Dendritic cell treated with granulocyte-macrophage colony-stimulating factor and Interleukin-4, amounts not matched to agents 40 ng/mL and 50 ng/mL, for 4 days (primary cell): ENCODE measurements at regions not wholly inside any gene's neighbourhood (a gene's known extent, or its start where the extent isn't known, plus 50 kb on each side); places are given as distances from the start of the nearest gene placed in this dataset.

ENCODE experiments used
- H3K27ac Mint-ChIP-seq: one replicate; pipeline ENCODE4 v1.8.0; 2022; ENCODE audit warnings: mild to moderate bottlenecking, mixed read lengths
- H3K27me3 Mint-ChIP-seq: one replicate; pipeline ENCODE4 v1.8.0; 2022; ENCODE audit warnings: mild to moderate bottlenecking, mixed read lengths
- H3K36me3 Mint-ChIP-seq: one replicate; pipeline ENCODE4 v1.8.0; 2022; ENCODE audit warnings: low read depth, mixed read lengths
- H3K4me1 Mint-ChIP-seq: one replicate; pipeline ENCODE4 v1.8.0; 2022; ENCODE audit warnings: low read depth, mixed read lengths
- H3K4me3 Mint-ChIP-seq: one replicate; pipeline ENCODE4 v1.8.0; 2022; ENCODE audit warnings: mild to moderate bottlenecking, moderate library complexity, mixed read lengths
- H3K9me3 Mint-ChIP-seq: one replicate; pipeline ENCODE4 v1.8.0; 2022; ENCODE audit warnings: mixed read lengths
- intact Hi-C: fragments of 100-400 bp; cut with micrococcal nuclease; formaldehyde crosslinking; loops from one replicate; pipeline ENCODE4 v1.15.0; 2022

DNA sequence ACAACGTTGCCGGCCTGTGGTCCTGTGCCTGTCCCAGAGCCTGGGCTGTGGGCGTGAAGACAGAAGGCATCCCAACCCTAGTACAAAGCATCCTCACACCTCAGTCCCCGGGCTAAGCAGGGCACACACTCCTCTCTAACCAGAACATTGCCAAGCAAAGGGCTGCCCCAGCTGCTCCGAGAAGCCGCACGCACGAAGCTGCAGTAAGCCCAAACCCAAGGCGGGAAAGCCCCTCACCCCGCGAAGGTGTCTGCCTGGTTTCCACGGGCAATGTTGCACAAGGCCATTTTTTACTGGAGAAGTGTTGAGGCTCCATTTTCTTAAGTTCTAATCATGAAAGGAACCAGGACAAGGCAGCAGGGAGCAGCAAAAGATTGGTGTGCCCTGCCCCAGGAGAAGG, 519.0 kb downstream of the NPHP4 start:
- H3K9me3 Mint-ChIP-seq: no peaks in the 10 kb centered on the region
- no peak overlapping the region for H3K4me3 Mint-ChIP-seq
- no peak overlapping the region for H3K27ac Mint-ChIP-seq
- H3K27me3 Mint-ChIP-seq: peaks cover 2% of the 10 kb centered on the region
- no peaks in the 10 kb centered on the region for H3K4me1 Mint-ChIP-seq
- H3K36me3 Mint-ChIP-seq: no peaks in the 10 kb centered on the region
- intact Hi-C loops: no loop called here

DNA sequence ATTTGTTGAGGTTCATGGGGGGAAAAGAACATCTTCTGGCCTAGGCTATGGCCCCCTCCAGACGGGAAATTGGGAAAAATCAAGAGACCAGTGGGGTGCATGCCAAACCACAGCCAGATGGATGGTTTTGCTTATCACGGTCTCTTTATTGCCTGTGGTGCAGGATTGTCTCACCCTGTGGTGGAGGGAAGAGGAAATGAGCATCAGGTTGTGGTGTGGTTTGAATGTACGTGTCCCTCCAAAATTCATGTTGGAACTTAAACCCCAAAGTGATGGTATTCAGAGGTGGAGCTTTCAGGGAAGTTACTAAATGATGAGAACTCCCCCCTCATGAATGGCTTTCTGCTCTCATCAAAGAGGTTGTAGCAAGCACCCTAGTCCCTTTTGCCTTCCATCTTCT, 525.7 kb downstream of the NPHP4 start:
- no peaks in the 10 kb centered on the region for H3K36me3 Mint-ChIP-seq
- peaks cover 3% of the 10 kb centered on the region for H3K27me3 Mint-ChIP-seq
- H3K4me3 Mint-ChIP-seq: no peak overlapping the region
- no peak overlapping the region for H3K27ac Mint-ChIP-seq
- no peaks in the 10 kb centered on the region for H3K9me3 Mint-ChIP-seq
- intact Hi-C loops: no loop called here
- no peaks in the 10 kb centered on the region for H3K4me1 Mint-ChIP-seq

DNA sequence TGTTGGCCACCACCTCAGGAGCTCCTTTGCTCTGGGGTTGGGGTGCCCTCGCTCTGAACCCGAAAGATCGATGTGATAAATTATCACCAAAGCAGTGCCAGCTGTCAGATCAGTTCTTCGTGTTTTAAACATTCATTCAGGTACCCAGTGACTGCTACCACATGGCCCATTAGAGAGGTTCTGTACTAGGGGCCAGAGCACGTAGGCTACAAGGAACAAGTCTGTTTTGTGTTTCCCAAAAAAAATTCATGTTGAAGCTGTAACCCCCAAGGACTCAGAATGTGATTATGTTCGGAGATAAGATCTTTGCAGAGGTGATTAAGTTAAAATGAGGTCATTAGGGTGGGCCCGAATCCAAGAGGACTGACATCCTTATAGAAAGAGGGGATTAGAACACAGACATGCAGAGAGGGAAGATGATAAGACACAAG, 526.9 kb downstream of the NPHP4 start:
- Mint-ChIP-seq H3K27me3 (peaks cover 3% of the 10 kb centered on the region), H3K4me1 (no peaks in the 10 kb centered on the region), H3K9me3 (no peaks in the 10 kb centered on the region), H3K27ac (no peak overlapping the region), H3K36me3 (no peaks in the 10 kb centered on the region), H3K4me3 (no peak overlapping the region)
- intact Hi-C loops: no loop called here

DNA sequence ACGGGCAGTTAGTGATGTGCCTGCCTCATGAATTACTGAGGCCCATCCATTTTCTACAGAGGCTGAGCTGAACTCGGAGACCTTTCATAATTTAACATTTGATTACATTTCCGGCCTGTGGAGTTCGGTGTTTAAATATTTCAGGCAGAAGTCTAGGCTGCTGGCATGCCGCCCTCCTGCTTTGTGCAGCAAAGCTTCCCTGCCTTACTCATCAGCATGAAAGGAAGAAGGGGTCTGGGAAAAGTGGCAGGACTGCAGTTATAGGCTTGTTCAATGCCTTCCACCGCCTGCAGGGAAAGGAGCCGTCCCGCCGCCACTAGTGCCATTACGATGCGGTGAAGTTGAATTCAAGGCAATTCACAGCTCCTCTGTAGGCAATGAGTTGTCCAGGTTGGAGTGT, 527.9 kb downstream of the NPHP4 start:
- H3K27me3 Mint-ChIP-seq: peaks cover 3% of the 10 kb centered on the region
- H3K27ac Mint-ChIP-seq: no peak overlapping the region
- no peaks in the 10 kb centered on the region for H3K4me1 Mint-ChIP-seq
- H3K4me3 Mint-ChIP-seq: no peak overlapping the region
- intact Hi-C loops: no loop called here
- H3K9me3 Mint-ChIP-seq: no peaks in the 10 kb centered on the region
- H3K36me3 Mint-ChIP-seq: no peaks in the 10 kb centered on the region

DNA sequence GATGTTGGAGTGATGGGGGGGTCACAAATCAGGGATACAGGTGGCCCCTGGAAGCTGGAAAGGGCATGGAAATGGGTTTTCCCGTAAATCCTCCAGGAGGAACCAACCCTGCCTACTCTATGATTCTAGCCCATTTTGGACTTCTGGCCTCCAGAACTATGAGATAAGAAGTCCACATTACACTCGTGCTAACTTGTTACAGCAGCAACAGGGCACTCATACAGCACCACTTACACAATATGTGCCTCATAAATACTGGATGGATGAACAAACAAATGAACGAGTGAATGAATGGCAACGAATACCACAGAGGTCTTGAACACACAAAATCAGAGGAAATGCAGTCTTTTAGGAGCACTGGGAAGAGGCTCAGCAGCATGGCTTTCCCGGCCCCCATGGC, 531.3 kb downstream of the NPHP4 start:
- Mint-ChIP-seq H3K4me3 (no peak overlapping the region), H3K9me3 (no peaks in the 10 kb centered on the region), H3K27me3 (peaks cover 4% of the 10 kb centered on the region), H3K36me3 (no peaks in the 10 kb centered on the region), H3K27ac (no peak overlapping the region), H3K4me1 (no peaks in the 10 kb centered on the region)
- intact Hi-C loops: no loop called here

DNA sequence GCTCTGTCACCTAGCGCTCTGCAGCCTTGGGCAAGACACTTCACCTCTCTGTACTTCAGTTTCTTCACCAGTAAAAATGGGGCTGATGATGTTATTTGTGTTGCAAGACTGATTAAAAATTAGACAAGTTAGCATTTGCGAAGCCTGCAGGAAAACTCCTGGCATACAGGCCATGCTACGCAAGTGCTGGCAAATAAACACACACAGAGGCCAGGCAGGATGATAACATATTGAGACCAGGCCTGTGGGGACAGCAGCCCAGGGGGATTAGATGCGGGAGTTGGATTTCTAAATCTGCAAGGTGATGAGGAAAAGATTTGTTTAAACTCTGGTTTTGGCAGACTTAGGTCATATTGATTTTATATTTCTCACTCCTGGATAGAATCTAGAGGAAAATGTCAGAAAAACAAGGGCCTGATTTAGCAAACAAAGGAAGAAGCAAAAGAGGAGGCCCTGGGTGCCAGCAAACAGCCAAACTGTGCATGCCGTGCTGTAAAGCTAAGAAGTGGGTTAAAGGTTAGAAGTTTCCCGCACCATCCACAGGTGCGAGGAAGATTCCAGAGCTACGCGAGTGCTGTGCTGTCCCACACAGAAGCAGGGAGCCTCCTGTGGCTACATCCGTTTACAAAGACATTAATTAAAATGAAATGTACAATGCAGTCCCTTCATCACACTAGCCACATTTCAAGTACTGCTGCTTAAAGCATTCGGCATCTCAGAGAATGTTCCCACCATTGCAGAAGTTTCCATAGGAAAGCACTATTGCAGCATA, 532.2 kb downstream of the NPHP4 start:
- H3K4me3 Mint-ChIP-seq: no peak overlapping the region
- H3K4me1 Mint-ChIP-seq: no peaks in the 10 kb centered on the region
- H3K36me3 Mint-ChIP-seq: no peaks in the 10 kb centered on the region
- H3K27ac Mint-ChIP-seq: no peak overlapping the region
- intact Hi-C loops: no loop called here
- peaks cover 3% of the 10 kb centered on the region for H3K27me3 Mint-ChIP-seq
- no peaks in the 10 kb centered on the region for H3K9me3 Mint-ChIP-seq

DNA sequence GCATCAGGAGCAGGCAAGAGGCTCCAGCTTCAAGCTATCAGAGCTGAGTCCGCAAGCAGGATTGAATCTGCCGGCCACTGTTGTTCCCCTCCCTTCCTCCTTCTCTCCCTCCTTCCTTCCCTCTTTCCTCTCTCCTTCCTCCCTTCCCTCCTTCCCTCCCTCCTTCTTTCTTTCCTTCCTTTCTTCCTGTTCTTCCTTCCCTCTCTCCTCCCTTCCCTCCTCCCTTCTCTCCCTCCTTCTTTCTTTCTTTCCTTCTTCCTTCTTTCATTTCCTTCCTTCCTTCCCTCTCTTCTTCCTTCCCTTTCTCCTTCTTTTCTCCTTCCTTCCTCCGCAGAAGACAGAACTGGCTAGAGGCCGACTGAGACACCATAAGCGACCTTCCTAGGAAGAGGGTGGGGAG, 534.0 kb downstream of the NPHP4 start:
- H3K4me3 Mint-ChIP-seq: no peak overlapping the region
- no peaks in the 10 kb centered on the region for H3K9me3 Mint-ChIP-seq
- no peaks in the 10 kb centered on the region for H3K4me1 Mint-ChIP-seq
- no peaks in the 10 kb centered on the region for H3K36me3 Mint-ChIP-seq
- H3K27ac Mint-ChIP-seq: no peak overlapping the region
- intact Hi-C loops: no loop called here
- H3K27me3 Mint-ChIP-seq: peaks cover 3% of the 10 kb centered on the region

DNA sequence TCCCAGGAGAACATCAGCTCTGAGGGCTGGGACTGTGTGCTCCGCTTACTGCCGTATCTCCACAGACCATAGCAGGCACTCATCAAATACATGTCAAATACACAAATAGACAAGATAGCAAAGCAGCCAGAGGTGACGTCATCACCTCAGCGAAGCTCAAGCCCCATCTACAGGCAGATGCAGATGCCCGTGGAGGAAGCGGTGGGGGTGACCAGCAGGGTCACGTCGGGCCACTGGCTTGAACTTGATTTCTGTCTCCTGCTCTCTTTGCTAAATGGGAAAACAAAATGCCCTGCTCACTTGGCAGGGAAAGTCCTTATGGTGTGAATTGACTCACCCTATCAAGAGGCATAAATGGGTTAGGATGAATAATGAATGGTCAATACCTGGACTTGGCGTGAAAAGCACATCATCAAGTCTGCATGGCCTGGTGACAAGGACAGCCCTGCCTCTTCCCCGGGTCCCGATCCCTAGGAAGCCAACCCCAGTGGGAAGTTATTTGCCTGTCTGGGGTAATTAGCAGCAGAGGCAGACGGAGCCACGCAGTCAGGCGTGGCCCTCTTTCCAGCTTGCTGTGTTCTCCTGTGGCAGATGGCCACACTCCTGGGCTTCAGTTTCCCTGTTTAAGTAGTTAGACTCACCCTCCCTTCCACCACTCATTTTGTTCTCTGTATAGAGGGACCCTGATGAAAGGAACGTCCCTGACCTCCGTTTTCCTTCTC, 536.0 kb downstream of the NPHP4 start:
- intact Hi-C loops: no loop called here
- Mint-ChIP-seq H3K36me3 (no peaks in the 10 kb centered on the region), H3K4me1 (no peaks in the 10 kb centered on the region), H3K4me3 (no peak overlapping the region), H3K9me3 (no peaks in the 10 kb centered on the region), H3K27ac (no peak overlapping the region), H3K27me3 (peaks cover 3% of the 10 kb centered on the region)

DNA sequence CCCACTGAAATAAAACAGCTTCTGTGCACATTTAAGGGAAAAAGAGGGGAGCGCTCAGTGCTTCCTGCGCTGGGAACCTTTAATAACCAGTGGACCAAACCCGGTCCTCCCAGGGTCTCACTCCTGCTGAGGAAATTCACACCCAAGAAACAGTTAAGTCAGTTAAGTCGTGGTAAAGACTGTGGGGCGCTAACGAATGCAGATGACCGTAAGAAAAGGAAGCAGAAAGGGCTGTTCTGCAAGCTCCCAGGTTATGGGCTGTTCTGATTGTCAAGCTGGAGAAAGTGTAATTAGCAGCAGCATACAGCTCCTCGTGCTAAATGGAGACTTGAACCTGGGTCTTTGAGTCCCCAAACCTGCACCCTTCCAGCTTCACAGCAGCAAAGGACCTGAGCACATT, 536.6 kb downstream of the NPHP4 start:
- Mint-ChIP-seq H3K9me3 (no peaks in the 10 kb centered on the region), H3K27ac (no peak overlapping the region), H3K4me1 (no peaks in the 10 kb centered on the region), H3K4me3 (no peak overlapping the region), H3K36me3 (no peaks in the 10 kb centered on the region), H3K27me3 (peaks cover 3% of the 10 kb centered on the region)
- intact Hi-C loops: no loop called here

DNA sequence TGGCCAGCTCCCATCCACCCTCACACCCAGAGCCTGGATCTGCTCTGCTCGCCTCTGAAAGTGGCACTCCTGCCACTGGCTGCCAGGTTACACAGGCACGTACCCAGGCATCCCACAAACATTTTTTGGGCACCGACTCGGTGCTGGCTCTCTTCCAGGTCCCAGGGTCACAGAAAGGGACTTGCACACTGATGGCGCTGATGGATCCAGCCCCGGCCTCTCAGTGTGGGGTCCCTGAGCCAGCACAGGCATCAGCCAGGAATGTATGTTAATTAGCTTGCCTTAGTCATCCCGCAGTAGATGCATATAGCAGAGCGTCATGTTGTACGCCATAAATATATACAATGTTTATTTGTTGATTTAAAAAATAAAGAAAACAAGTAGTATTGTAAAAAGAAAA, 537.2 kb downstream of the NPHP4 start:
- intact Hi-C loops: no loop called here
- peaks cover 3% of the 10 kb centered on the region for H3K27me3 Mint-ChIP-seq
- H3K4me3 Mint-ChIP-seq: no peak overlapping the region
- no peak overlapping the region for H3K27ac Mint-ChIP-seq
- H3K36me3 Mint-ChIP-seq: no peaks in the 10 kb centered on the region
- no peaks in the 10 kb centered on the region for H3K4me1 Mint-ChIP-seq
- H3K9me3 Mint-ChIP-seq: no peaks in the 10 kb centered on the region

DNA sequence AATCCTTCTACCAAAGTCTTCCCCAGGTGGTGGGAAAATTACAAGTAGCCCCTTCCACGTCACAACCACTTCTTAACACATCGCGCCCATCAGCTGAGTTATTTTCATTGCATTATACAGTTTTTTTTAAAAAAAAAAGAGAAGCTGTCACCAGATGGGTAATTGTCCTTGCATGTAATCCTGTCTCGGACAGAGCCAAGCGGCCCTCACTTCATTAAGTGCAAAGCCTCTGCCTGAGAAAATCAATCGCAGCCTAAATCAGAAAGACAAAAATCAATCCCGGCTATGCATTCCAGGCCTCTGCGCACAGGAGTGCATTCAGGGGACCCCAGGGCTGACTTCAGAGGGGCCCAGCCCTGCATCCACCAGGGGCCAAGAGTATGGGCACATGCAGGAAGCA, 538.9 kb downstream of the NPHP4 start:
- H3K36me3 Mint-ChIP-seq: no peaks in the 10 kb centered on the region
- H3K9me3 Mint-ChIP-seq: no peaks in the 10 kb centered on the region
- no peak overlapping the region for H3K4me3 Mint-ChIP-seq
- H3K27ac Mint-ChIP-seq: no peak overlapping the region
- H3K4me1 Mint-ChIP-seq: no peaks in the 10 kb centered on the region
- H3K27me3 Mint-ChIP-seq: peaks cover 1% of the 10 kb centered on the region
- intact Hi-C loops: no loop called here

DNA sequence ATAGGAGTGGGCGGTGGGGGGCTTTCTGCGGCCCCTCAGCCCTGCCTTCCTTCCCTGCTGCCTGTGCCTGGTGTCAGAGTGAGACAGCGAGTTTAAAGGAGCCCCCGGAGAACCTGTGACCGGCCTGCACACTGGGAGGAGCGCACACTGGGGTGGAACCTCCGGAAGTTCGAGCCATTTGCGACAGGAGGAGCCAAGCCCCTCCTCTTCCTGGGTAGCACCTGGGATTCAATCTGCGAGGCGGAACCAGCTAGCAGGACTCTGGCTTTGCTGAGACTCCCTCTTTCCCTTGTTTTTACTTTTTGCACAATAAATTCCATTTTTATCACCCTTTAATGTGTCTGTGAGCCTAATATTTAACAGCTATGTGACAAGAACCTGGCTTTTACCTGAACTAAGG, 540.6 kb downstream of the NPHP4 start:
- Mint-ChIP-seq H3K27ac (no peak overlapping the region), H3K4me1 (no peaks in the 10 kb centered on the region)
- intact Hi-C loops: no loop called here

DNA sequence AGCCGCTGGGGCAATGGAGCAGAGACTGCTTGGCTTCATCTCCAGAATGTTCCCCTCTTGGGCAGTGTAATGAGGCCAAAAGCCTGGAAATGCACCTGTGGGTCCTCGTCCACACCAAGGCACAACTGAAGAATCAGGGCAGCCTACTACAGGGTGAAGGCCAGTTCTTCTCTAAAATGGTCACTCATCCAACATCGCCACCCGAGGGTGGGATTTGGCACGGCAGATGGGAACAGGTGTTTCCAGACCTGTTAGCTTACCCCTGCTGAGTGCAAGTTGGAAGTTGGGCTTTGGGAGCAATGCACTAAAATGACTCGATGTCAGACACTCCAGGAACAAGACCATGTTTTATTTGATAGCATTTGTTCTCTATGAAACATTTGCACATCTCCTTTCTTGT, 543.7 kb downstream of the NPHP4 start:
- Mint-ChIP-seq H3K9me3 (no peaks in the 10 kb centered on the region), H3K4me3 (no peak overlapping the region), H3K27ac (no peak overlapping the region), H3K27me3 (peaks cover 1% of the 10 kb centered on the region), H3K36me3 (no peaks in the 10 kb centered on the region), H3K4me1 (no peaks in the 10 kb centered on the region)
- intact Hi-C loops: no loop called here

More for the DNA sequence above, 540.6 kb downstream of the NPHP4 start:
- no peaks in the 10 kb centered on the region for H3K36me3 Mint-ChIP-seq
- H3K27me3 Mint-ChIP-seq: peaks cover 1% of the 10 kb centered on the region
- H3K4me3 Mint-ChIP-seq: no peak overlapping the region
- H3K9me3 Mint-ChIP-seq: no peaks in the 10 kb centered on the region

DNA sequence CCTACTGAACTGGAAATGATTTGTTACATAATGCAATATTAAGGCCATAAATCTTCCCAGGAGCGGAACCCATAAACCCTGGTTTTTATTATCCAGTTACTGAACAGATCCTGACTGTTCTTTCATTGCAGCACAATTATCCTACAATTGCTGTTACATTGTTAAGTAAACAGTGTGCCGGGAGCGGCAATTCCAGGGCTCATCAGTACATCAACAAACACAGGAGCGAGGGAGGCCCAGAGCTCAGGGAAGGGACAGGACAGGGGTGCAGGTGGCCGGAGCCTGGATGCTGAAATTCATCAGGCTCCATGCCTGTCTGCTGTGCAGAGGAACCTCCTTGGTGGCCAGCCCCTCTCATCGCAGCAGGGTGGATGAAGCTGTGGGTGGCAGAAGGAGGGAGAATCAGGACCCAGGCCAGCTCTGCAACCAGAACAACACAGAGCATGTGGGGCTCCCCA, 544.7 kb downstream of the NPHP4 start:
- H3K27me3 Mint-ChIP-seq: peaks cover 1% of the 10 kb centered on the region
- H3K36me3 Mint-ChIP-seq: no peaks in the 10 kb centered on the region
- intact Hi-C loops: no loop called here
- no peaks in the 10 kb centered on the region for H3K9me3 Mint-ChIP-seq
- H3K4me1 Mint-ChIP-seq: no peaks in the 10 kb centered on the region
- no peak overlapping the region for H3K4me3 Mint-ChIP-seq
- no peak overlapping the region for H3K27ac Mint-ChIP-seq
